Spleen (tissue), 11 donors: ENCODE measurements at regions not wholly inside any gene's neighbourhood (a gene's known extent, or its start where the extent isn't known, plus 50 kb on each side); places are given as distances from the start of the nearest gene placed in this dataset.

Source experiments
- DNase-seq: peaks from one replicate; pipeline ENCODE4 v3.0.0-alpha.2; 2020
- H3K27ac ChIP-seq, 8 donors: fragments of 200-600 bp; sonication (generic) in 7 of 8; 1 replicate in 4 of 8; 2 replicates in 4 of 8; pipeline versions ENCODE4 v1.5.0 to v1.8.0; 2016 to 2021; ENCODE audit warnings: inconsistent platforms in 4 of 8, mild to moderate bottlenecking in 4 of 8, moderate library complexity in 1 of 8
- H3K27me3 ChIP-seq, 7 donors: fragments of 200-600 bp; sonication (generic) in 6 of 7; replicated peaks in 1 of 7; 1 replicate in 4 of 7; 2 replicates in 3 of 7; pipeline versions ENCODE4 v1.5.0 to v1.8.0; 2016 to 2021; ENCODE audit warnings: inconsistent platforms in 3 of 7, mild to moderate bottlenecking in 1 of 7
- H3K36me3 ChIP-seq, 6 donors: fragments of 200-600 bp; sonication (generic) in 5 of 6; 1 replicate in 4 of 6; 2 replicates in 2 of 6; pipeline versions ENCODE4 v1.5.0 to v1.8.0; 2016 to 2021; ENCODE audit warnings: inconsistent platforms in 2 of 6
- H3K4me1 ChIP-seq, 6 donors: fragments of 200-600 bp; sonication (generic) in 5 of 6; 1 replicate in 3 of 6; 2 replicates in 3 of 6; pipeline versions ENCODE4 v1.5.0 to v1.8.0; 2016 to 2021; ENCODE audit warnings: inconsistent platforms in 3 of 6
- H3K4me3 ChIP-seq, 8 donors: fragments of 200-600 bp; sonication (generic) in 7 of 8; 1 replicate in 4 of 8; 2 replicates in 4 of 8; pipeline versions ENCODE4 v1.5.0 to v1.8.0; 2016 to 2021; ENCODE audit warnings: inconsistent platforms in 4 of 8, mild to moderate bottlenecking in 4 of 8, moderate library complexity in 2 of 8
- H3K9me3 ChIP-seq, 8 donors: fragments of 200-600 bp; sonication (generic) in 7 of 8; 1 replicate in 4 of 8; 2 replicates in 4 of 8; pipeline versions ENCODE4 v1.5.0 to v1.8.0; 2016 to 2021; ENCODE audit warnings: inconsistent platforms in 4 of 8
- CTCF ChIP-seq, 11 experiments: fragments of 200-600 bp in 7 of 11; fragments of 450-650 bp in 4 of 11; sonication (generic) in 4 of 11; IDR thresholded peaks in 8 of 11; conservative IDR thresholded peaks in 3 of 11; 1 replicate in 7 of 11; 2 replicates in 4 of 11; pipeline versions ENCODE4 v1.4.0 to v1.8.0; 2016 to 2021; ENCODE audit warnings: antibody characterized with exemption in 11 of 11, inconsistent platforms in 4 of 11, mild to moderate bottlenecking in 1 of 11
- POLR2A ChIP-seq, 3 donors: fragments of 450-650 bp; IDR thresholded peaks; one replicate each; pipeline ENCODE4 v1.5.1; 2017; ENCODE audit warnings: antibody characterized with exemption in 3 of 3, mild to moderate bottlenecking in 1 of 3
- POLR2AphosphoS5 ChIP-seq, 3 donors: sonication (generic); formaldehyde crosslinking; IDR thresholded peaks; one replicate each; pipeline ENCODE4 v1.5.1; 2017; ENCODE audit warnings: antibody characterized with exemption in 3 of 3
- WGBS, 5 donors: extraction: QIAGEN DNeasy Blood & Tissue Kit in 3 of 5; methylation state at CpG; one replicate each; pipeline versions ENCODE4 v1.1.5 to v1.1.7; 2013 to 2018; 5-methylcytosine and 5-hydroxymethylcytosine counted together
- intact Hi-C: fragments of 100-400 bp; cut with DNase I; formaldehyde crosslinking; loops from one replicate; pipeline ENCODE4 v1.15.0; 2023; ENCODE audit warnings: low total_unique reads
- donor health status: healthy with polysubstance abuse.
- donor health status: DM: no; HTN: no; CAD: no; lungs with moderate emphysema.
- donor health status: DM: no; HTN: no; CAD: no.
- donor health status: Bipolar disorder and iron deficiency.
- donor health status: healthy.
- donor health status: DM: no; HTN: no; CAD: no.
- donor health status: DM: yes; HTN: yes; CAD: no.

- intact Hi-C loops: no loop called here
- no peak overlapping the region for H3K27ac ChIP-seq
- no peak overlapping the region for H3K4me3 ChIP-seq
- WGBS, 5 donors: 61 to 76% (median 67%) methylated on average over 6 of the region's 6 CpGs
- peaks cover 0 to 17% (median 0%) of the 10 kb centered on the region in 6 donors for H3K36me3 ChIP-seq
- no peaks in the 10 kb centered on the region for H3K27me3 ChIP-seq
- H3K4me1 ChIP-seq: peaks cover 6 to 90% (median 43%) of the 10 kb centered on the region in 6 donors
- peaks cover 0 to 10% (median 8%) of the 10 kb centered on the region in 8 donors for H3K9me3 ChIP-seq
- TF ChIP-seq POLR2A (IDR thresholded peaks at IDR 0.05): no peak
- no peak for TF ChIP-seq POLR2AphosphoS5 (IDR thresholded peaks at IDR 0.05)
- no peak for TF ChIP-seq CTCF (IDR thresholded peaks at IDR 0.05 in 8 of 11, conservative IDR thresholded peaks at IDR 0.05 in 3 of 11)
- DNase-seq: no peak
Measured at GRCh38 chr2:134195341-134195740, 58.5 kb upstream of the MGAT5 start.

GRCh38 chr2:134197445-134197844, 56.4 kb upstream of the MGAT5 start:
- Histone ChIP-seq H3K36me3 (no peaks in the 10 kb centered on the region), H3K4me3 (no peak overlapping the region), H3K4me1 (peaks cover 11 to 98% (median 55%) of the 10 kb centered on the region in 6 donors), H3K9me3 (no peaks in the 10 kb centered on the region), H3K27me3 (no peaks in the 10 kb centered on the region), H3K27ac (peak overlapping the region in 2 of 8 donors; percentile 28)
- intact Hi-C loops: no loop called here
- DNase-seq: no peak
- 80 to 94% (median 92%) methylated on average over 3 of the region's 3 CpGs for WGBS, 5 donors
- no peak for TF ChIP-seq CTCF (IDR thresholded peaks at IDR 0.05 in 8 of 11, conservative IDR thresholded peaks at IDR 0.05 in 3 of 11)
- no peak for TF ChIP-seq POLR2A (IDR thresholded peaks at IDR 0.05)
- no peak for TF ChIP-seq POLR2AphosphoS5 (IDR thresholded peaks at IDR 0.05)

- Histone ChIP-seq H3K9me3 (no peaks in the 10 kb centered on the region), H3K4me1 (peaks cover 11 to 98% (median 55%) of the 10 kb centered on the region in 6 donors), H3K27me3 (no peaks in the 10 kb centered on the region), H3K27ac (peak overlapping the region in 3 of 8 donors; percentile 16 to 28 (median 28)), H3K36me3 (no peaks in the 10 kb centered on the region), H3K4me3 (no peak overlapping the region)
- DNase-seq: no peak
- WGBS, 5 donors: 60 to 94% (median 85%) methylated on average over 1 of the region's 1 CpG
- TF ChIP-seq POLR2AphosphoS5 (IDR thresholded peaks at IDR 0.05) (no peak), CTCF (IDR thresholded peaks at IDR 0.05 in 8 of 11, conservative IDR thresholded peaks at IDR 0.05 in 3 of 11) (no peak), POLR2A (IDR thresholded peaks at IDR 0.05) (no peak)
- intact Hi-C loops: no loop called here
Measured at GRCh38 chr2:134198006-134198634, 55.8 kb upstream of the MGAT5 start.

- H3K4me3 ChIP-seq: no peak overlapping the region
- no peak for DNase-seq
- TF ChIP-seq POLR2AphosphoS5 (IDR thresholded peaks at IDR 0.05) (no peak), CTCF (IDR thresholded peaks at IDR 0.05 in 8 of 11, conservative IDR thresholded peaks at IDR 0.05 in 3 of 11) (no peak), POLR2A (IDR thresholded peaks at IDR 0.05) (no peak)
- H3K27ac ChIP-seq: no peak overlapping the region
- WGBS, 5 donors: 79 to 94% (median 89%) methylated on average over 3 of the region's 3 CpGs
- intact Hi-C loops: no loop called here
- no peaks in the 10 kb centered on the region for H3K9me3 ChIP-seq
- peaks cover 11 to 97% (median 53%) of the 10 kb centered on the region in 6 donors for H3K4me1 ChIP-seq
- H3K36me3 ChIP-seq: no peaks in the 10 kb centered on the region
- no peaks in the 10 kb centered on the region for H3K27me3 ChIP-seq
Measured at GRCh38 chr2:134199123-134199522, 54.7 kb upstream of the MGAT5 start.
